GM19463 (cell line): ENCODE measurements at regions not wholly inside any gene's neighbourhood (a gene's known extent, or its start where the extent isn't known, plus 50 kb on each side); places are given as distances from the start of the nearest gene placed in this dataset.
"Not testable (repeated sequence)": the region's sequence is repeated elsewhere in the genome, so short reads cannot be mapped to it uniquely, and the experiment has no call there.

ENCODE experiments used
- ATAC-seq: cut with Tn5 transposase; IDR thresholded peaks from one replicate; pipeline ENCODE4 v1.9.1; 2021; ENCODE audit warnings: mild to moderate bottlenecking, moderate library complexity; ENCODE audit not compliant: unreplicated experiment

- ATAC-seq, result no peak
These were observed 97.3 kb upstream of the CTBP2 start for GRCh38 chr10:125257521-125258108.

GRCh38 chr10:125256026-125256425 is 95.7 kb upstream of the CTBP2 start:
- no peak for ATAC-seq

- no peak for ATAC-seq
These were observed 92.6 kb upstream of the CTBP2 start for GRCh38 chr10:125252937-125253336.

- not testable (repeated sequence) for ATAC-seq
These were observed 90.5 kb upstream of the CTBP2 start for GRCh38 chr10:125250834-125251233.

GRCh38 chr10:125249948-125250347 is 89.6 kb upstream of the CTBP2 start:
- no peak for ATAC-seq

- no peak for ATAC-seq
These were observed 88.1 kb upstream of the CTBP2 start for GRCh38 chr10:125248489-125248888.

- no peak for ATAC-seq
These were observed 87.2 kb upstream of the CTBP2 start for GRCh38 chr10:125247576-125247975.

GRCh38 chr10:125243532-125244253 is 83.3 kb upstream of the CTBP2 start:
- ATAC-seq, result no peak

GRCh38 chr10:125238682-125239081 is 78.3 kb upstream of the CTBP2 start:
- no peak for ATAC-seq

- no peak for ATAC-seq
These were observed 75.7 kb upstream of the CTBP2 start for GRCh38 chr10:125236091-125236490.

GRCh38 chr10:125235093-125236069 is 75.0 kb upstream of the CTBP2 start:
- no peak for ATAC-seq

GRCh38 chr10:125234576-125234975 is 74.2 kb upstream of the CTBP2 start:
- ATAC-seq, result not testable (repeated sequence)

- no peak for ATAC-seq
These were observed 73.4 kb upstream of the CTBP2 start for GRCh38 chr10:125233726-125234125.

- no peak for ATAC-seq
These were observed 72.5 kb upstream of the CTBP2 start for GRCh38 chr10:125232841-125233240.

GRCh38 chr10:125231813-125232475 is 71.6 kb upstream of the CTBP2 start:
- ATAC-seq, result no peak

- ATAC-seq, result no peak
These were observed 70.9 kb upstream of the CTBP2 start for GRCh38 chr10:125231116-125231812.

GRCh38 chr10:125230251-125230650 is 69.9 kb upstream of the CTBP2 start:
- ATAC-seq, result no peak

GRCh38 chr10:125228245-125228940 is 68.0 kb upstream of the CTBP2 start:
- not testable (repeated sequence) for ATAC-seq

GRCh38 chr10:125227546-125227945 is 67.2 kb upstream of the CTBP2 start:
- ATAC-seq, result no peak

GRCh38 chr10:125226823-125227222 is 66.5 kb upstream of the CTBP2 start:
- ATAC-seq, result no peak
